ENCODE measurements at regions not wholly inside any gene's neighbourhood (a gene's known extent, or its start where the extent isn't known, plus 50 kb on each side); places are given as distances from the start of the nearest gene placed in this dataset.

- Histone ChIP-seq H3K4me3 (no peak overlapping the region), H3K9me3 (no peaks in the 10 kb centered on the region), H3K27ac (no peak overlapping the region), H3K36me3 (no peaks in the 10 kb centered on the region), H3K27me3 (no peaks in the 10 kb centered on the region), H3K4me1 (no peaks in the 10 kb centered on the region)
- 74% methylated on average over 4 of the region's 4 CpGs for WGBS
- TF ChIP-seq EP300 (IDR thresholded peaks at IDR 0.05) (no peak), POLR2AphosphoS5 (IDR thresholded peaks at IDR 0.05) (no peak), POLR2A (IDR thresholded peaks at IDR 0.05) (no peak)
- DNase-seq (ENCODE audit: low spot score in 2 of 2), result no peak
These were observed 342.0 kb upstream of the NR2F2 start for GRCh38 chr15:95988574-95988887.

GRCh38 chr15:95989392-95989791 lies 341.1 kb upstream of the NR2F2 start:
- TF ChIP-seq EP300 (IDR thresholded peaks at IDR 0.05), result no peak
- no peak for TF ChIP-seq POLR2AphosphoS5 (IDR thresholded peaks at IDR 0.05)
- no peak for TF ChIP-seq POLR2A (IDR thresholded peaks at IDR 0.05)
- TF ChIP-seq, protein P1, sequence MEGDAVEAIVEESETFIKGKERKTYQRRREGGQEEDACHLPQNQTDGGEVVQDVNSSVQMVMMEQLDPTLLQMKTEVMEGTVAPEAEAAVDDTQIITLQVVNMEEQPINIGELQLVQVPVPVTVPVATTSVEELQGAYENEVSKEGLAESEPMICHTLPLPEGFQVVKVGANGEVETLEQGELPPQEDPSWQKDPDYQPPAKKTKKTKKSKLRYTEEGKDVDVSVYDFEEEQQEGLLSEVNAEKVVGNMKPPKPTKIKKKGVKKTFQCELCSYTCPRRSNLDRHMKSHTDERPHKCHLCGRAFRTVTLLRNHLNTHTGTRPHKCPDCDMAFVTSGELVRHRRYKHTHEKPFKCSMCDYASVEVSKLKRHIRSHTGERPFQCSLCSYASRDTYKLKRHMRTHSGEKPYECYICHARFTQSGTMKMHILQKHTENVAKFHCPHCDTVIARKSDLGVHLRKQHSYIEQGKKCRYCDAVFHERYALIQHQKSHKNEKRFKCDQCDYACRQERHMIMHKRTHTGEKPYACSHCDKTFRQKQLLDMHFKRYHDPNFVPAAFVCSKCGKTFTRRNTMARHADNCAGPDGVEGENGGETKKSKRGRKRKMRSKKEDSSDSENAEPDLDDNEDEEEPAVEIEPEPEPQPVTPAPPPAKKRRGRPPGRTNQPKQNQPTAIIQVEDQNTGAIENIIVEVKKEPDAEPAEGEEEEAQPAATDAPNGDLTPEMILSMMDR (IDR thresholded peaks at IDR 0.05), result no peak
- Histone ChIP-seq H3K27ac (no peak overlapping the region), H3K36me3 (no peaks in the 10 kb centered on the region), H3K4me1 (no peaks in the 10 kb centered on the region), H3K4me3 (no peak overlapping the region), H3K27me3 (no peaks in the 10 kb centered on the region), H3K9me3 (no peaks in the 10 kb centered on the region)
- 83% methylated on average over 3 of the region's 3 CpGs for WGBS
- DNase-seq (ENCODE audit: low spot score in 2 of 2), result no peak

- H3K9me3 ChIP-seq, result no peaks in the 10 kb centered on the region
- H3K4me3 ChIP-seq, result no peak overlapping the region
- WGBS, result 31% methylated on average over 4 of the region's 4 CpGs
- H3K4me1 ChIP-seq, result no peaks in the 10 kb centered on the region
- TF ChIP-seq POLR2AphosphoS5 (IDR thresholded peaks at IDR 0.05) (no peak), EP300 (IDR thresholded peaks at IDR 0.05) (no peak), POLR2A (IDR thresholded peaks at IDR 0.05) (no peak)
- TF ChIP-seq, protein P1 (IDR thresholded peaks at IDR 0.05), result no peak
- H3K27me3 ChIP-seq, result no peaks in the 10 kb centered on the region
- no peaks in the 10 kb centered on the region for H3K36me3 ChIP-seq
- DNase-seq (ENCODE audit: low spot score in 2 of 2), result no peak
- H3K27ac ChIP-seq, result no peak overlapping the region
These were observed 339.7 kb upstream of the NR2F2 start for GRCh38 chr15:95990833-95991232.

DNA sequence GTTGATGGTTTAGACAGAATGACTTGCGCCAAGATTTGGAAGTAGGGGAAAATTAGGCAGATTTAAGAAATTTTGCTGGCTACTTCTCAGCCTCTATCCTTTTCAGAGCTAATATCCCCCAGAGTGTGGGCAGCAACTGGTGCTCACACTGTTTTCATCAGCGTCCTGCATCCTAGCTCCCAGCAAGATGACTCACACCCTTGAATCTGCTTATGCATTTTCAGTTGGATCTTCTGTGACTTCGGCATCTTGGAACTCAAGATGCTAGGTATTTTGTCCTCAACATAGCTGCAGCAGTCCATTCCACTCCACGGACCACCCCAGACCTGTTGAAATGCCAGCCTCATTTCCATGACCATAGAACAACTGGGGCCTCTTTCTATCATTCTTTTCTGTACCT lies 336.1 kb upstream of the NR2F2 start:
- 78% methylated on average over 4 of the region's 4 CpGs for WGBS
- Histone ChIP-seq H3K9me3 (no peaks in the 10 kb centered on the region), H3K4me3 (no peak overlapping the region), H3K4me1 (no peaks in the 10 kb centered on the region), H3K27me3 (no peaks in the 10 kb centered on the region), H3K36me3 (no peaks in the 10 kb centered on the region), H3K27ac (no peak overlapping the region)
- DNase-seq (ENCODE audit: low spot score in 2 of 2), result no peak
- TF ChIP-seq, protein P1 (IDR thresholded peaks at IDR 0.05), result no peak
- TF ChIP-seq POLR2A (IDR thresholded peaks at IDR 0.05) (no peak), EP300 (IDR thresholded peaks at IDR 0.05) (no peak), POLR2AphosphoS5 (IDR thresholded peaks at IDR 0.05) (no peak)

GRCh38 chr15:95995375-95996168 lies 334.9 kb upstream of the NR2F2 start:
- peaks cover 3% of the 10 kb centered on the region for H3K27me3 ChIP-seq
- no peaks in the 10 kb centered on the region for H3K9me3 ChIP-seq
- TF ChIP-seq EP300 (IDR thresholded peaks at IDR 0.05) (no peak), POLR2AphosphoS5 (IDR thresholded peaks at IDR 0.05) (no peak)
- no peak for DNase-seq (ENCODE audit: low spot score in 2 of 2)
- no peaks in the 10 kb centered on the region for H3K4me1 ChIP-seq
- no peaks in the 10 kb centered on the region for H3K36me3 ChIP-seq
- H3K4me3 ChIP-seq, result no peak overlapping the region
- 83% methylated on average over 5 of the region's 5 CpGs for WGBS
- no peak overlapping the region for H3K27ac ChIP-seq

GRCh38 chr15:95996494-95996893 lies 334.0 kb upstream of the NR2F2 start:
- Histone ChIP-seq H3K9me3 (no peaks in the 10 kb centered on the region), H3K4me3 (no peak overlapping the region), H3K36me3 (no peaks in the 10 kb centered on the region), H3K4me1 (no peaks in the 10 kb centered on the region), H3K27me3 (peaks cover 3% of the 10 kb centered on the region), H3K27ac (no peak overlapping the region)
- WGBS, result 58% methylated on average over 4 of the region's 4 CpGs
- no peak for DNase-seq (ENCODE audit: low spot score in 2 of 2)
- TF ChIP-seq POLR2A (IDR thresholded peaks at IDR 0.05) (no peak), EP300 (IDR thresholded peaks at IDR 0.05) (no peak), POLR2AphosphoS5 (IDR thresholded peaks at IDR 0.05) (no peak)
- TF ChIP-seq, protein P1 (IDR thresholded peaks at IDR 0.05), result no peak

Measured in suprapubic skin (tissue), 4 donors.